D721Med (cell line): ENCODE measurements at regions not wholly inside any gene's neighbourhood (a gene's known extent, or its start where the extent isn't known, plus 50 kb on each side); places are given as distances from the start of the nearest gene placed in this dataset.

ENCODE experiments used
- DNase-seq: peaks from one replicate; pipeline ENCODE4 v3.0.0; 2011; ENCODE audit warnings: low spot score; ENCODE audit not compliant: insufficient read length
- FAIRE-seq: peaks from 2 replicates; lab custom pipeline; 2011; peaks lifted over from hg19 to GRCh38; lab: Jason Lieb, UNC
- TF ChIP-seq, protein P1 (sequence below): IDR thresholded peaks from 2 replicates; pipeline ENCODE4 v1.5.1; 2012; ENCODE audit warnings: mild to moderate bottlenecking, control low read depth; ENCODE audit not compliant: insufficient read depth; ENCODE audit errors: missing control alignments

GRCh38 chrX:42022158-42022557, 98.8 kb upstream of the CASK start:
- DNase-seq: no peak
- no peak for FAIRE-seq
- TF ChIP-seq, protein P1, sequence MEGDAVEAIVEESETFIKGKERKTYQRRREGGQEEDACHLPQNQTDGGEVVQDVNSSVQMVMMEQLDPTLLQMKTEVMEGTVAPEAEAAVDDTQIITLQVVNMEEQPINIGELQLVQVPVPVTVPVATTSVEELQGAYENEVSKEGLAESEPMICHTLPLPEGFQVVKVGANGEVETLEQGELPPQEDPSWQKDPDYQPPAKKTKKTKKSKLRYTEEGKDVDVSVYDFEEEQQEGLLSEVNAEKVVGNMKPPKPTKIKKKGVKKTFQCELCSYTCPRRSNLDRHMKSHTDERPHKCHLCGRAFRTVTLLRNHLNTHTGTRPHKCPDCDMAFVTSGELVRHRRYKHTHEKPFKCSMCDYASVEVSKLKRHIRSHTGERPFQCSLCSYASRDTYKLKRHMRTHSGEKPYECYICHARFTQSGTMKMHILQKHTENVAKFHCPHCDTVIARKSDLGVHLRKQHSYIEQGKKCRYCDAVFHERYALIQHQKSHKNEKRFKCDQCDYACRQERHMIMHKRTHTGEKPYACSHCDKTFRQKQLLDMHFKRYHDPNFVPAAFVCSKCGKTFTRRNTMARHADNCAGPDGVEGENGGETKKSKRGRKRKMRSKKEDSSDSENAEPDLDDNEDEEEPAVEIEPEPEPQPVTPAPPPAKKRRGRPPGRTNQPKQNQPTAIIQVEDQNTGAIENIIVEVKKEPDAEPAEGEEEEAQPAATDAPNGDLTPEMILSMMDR: no peak

DNA sequence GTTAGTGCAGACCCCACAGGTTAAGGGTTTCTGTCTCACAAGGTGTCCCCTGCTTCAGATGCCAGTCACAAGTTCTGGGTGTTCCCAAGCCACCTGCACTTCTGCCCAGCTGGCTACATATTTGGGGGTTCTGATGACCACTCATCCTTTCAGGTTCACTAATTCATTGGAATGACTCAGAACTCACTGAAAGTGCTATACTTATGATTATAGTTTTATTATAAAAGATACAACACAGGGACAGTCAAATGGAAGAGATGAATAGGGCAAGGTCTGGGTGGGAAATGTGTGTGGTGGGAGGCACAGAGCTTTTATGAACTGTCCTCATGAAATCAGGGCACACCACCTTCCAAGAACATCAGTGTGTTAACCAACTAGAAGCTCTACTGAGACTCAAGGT, 97.7 kb upstream of the CASK start:
- FAIRE-seq: no peak
- DNase-seq: no peak
- TF ChIP-seq, protein P1: no peak

DNA sequence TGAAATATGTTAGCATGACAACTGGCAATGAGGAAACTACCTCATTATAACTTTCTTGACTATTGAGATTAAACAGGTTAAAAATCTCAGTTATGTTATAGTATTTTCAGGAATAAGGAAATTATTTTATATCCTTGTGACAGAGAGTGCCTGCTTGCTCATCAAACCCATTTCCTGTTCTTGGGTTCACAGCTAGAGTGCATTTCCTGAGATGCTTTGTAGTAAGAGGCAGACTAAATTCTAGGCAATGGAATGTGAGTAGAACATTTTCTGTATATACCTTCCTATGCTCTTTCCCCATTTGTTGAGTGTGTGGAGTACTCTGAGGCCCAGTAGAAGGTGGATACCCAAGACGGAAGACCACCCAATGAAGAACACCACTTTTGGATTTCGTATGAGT, 96.9 kb upstream of the CASK start:
- DNase-seq (no peak), FAIRE-seq (no peak)

GRCh38 chrX:42017971-42018370, 94.6 kb upstream of the CASK start:
- TF ChIP-seq, protein P1: no peak
- DNase-seq (no peak), FAIRE-seq (no peak)

More for the DNA sequence above, 96.9 kb upstream of the CASK start:
- TF ChIP-seq, protein P1: no peak

DNA sequence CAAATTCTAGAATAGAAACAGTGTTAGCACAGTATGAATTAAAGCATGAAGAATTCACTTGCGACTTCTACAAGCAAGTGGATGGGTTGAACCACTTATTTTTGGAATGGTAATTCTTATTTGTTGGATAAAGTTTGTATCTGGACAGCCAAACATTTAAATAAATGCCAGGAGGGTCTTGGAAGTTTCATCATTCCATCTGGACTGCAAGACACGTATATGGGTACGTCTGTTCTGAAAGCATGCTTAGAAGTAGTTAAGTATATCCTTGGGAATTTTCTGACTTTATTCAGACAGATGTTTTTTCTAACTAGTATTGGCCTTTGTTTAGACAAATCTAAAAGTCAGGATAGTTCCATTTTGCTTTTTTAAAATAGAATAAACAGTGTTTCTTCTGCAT, 77.5 kb upstream of the CASK start:
- no peak for DNase-seq
- TF ChIP-seq, protein P1: no peak
- FAIRE-seq: no peak

DNA sequence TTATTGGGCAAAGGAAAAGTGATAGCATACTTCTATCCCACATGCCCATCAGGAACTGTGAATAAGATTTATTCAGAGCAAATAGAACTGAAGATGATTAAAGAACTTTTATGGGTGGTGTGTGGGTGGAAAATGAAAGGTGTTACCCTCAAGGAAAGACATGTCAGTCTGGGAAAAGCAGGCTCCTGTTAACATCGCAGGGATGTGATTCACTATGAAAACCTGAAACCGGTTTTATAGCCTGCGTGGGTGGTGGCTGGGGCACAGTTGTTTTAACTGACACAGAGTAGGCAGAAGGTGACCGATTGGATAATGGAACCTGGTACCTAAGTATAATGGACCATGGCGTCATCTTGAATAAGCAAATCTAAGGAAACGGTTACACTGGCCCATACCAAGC, 61.3 kb upstream of the CASK start:
- TF ChIP-seq, protein P1: no peak
- no peak for DNase-seq
- no peak for FAIRE-seq

GRCh38 chrX:41982953-41983352, 59.6 kb upstream of the CASK start:
- TF ChIP-seq, protein P1: no peak
- DNase-seq (no peak), FAIRE-seq (peak; percentile 38)
